Fibroblast of peridontal ligament (primary cell): ENCODE measurements at regions not wholly inside any gene's neighbourhood (a gene's known extent, or its start where the extent isn't known, plus 50 kb on each side); places are given as distances from the start of the nearest gene placed in this dataset.
"Not testable (repeated sequence)": the region's sequence is repeated elsewhere in the genome, so short reads cannot be mapped to it uniquely, and the experiment has no call there.

Experiments used
- DNase-seq: peaks from one replicate; pipeline ENCODE4 v3.0.0-alpha.2; 2010; ENCODE audit errors: extremely low read depth

- DNase-seq, result not testable (repeated sequence)
Measured at GRCh38 chr10:46202405-46202804, 84.4 kb upstream of the ANTXRL start.

DNA sequence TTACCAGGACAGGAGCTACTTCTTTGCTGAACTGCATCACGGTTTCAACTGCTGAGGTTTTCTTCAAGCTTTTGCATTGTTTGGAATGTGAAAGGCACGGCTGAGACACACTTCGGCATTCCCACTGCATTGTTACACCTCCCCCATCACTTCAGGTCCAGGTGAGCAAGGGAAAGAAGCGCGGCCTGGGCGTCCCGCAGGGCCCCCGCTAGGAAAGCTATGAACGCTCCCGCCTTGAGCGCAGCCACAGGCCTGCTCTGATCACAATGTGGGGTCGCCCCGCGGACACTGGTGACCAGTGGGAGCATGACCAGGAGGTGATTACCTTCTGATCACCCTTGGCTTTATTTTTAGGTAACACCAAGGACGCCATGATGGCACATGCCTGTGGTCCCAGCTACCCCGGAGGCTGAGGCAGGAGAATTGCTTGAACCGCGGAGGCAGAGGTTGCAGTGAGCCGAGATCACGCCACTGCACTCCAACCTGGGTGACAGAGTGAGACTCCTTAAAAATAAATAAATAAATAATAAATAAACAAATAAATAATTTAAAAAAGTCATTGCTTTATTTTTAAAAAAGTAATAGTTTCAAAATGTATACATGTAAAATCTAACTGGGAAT, 82.2 kb upstream of the ANTXRL start:
- not testable (repeated sequence) for DNase-seq

GRCh38 chr10:46210427-46210826, 76.4 kb upstream of the ANTXRL start:
- not testable (repeated sequence) for DNase-seq

GRCh38 chr10:46215426-46215825, 71.4 kb upstream of the ANTXRL start:
- no peak for DNase-seq

DNA sequence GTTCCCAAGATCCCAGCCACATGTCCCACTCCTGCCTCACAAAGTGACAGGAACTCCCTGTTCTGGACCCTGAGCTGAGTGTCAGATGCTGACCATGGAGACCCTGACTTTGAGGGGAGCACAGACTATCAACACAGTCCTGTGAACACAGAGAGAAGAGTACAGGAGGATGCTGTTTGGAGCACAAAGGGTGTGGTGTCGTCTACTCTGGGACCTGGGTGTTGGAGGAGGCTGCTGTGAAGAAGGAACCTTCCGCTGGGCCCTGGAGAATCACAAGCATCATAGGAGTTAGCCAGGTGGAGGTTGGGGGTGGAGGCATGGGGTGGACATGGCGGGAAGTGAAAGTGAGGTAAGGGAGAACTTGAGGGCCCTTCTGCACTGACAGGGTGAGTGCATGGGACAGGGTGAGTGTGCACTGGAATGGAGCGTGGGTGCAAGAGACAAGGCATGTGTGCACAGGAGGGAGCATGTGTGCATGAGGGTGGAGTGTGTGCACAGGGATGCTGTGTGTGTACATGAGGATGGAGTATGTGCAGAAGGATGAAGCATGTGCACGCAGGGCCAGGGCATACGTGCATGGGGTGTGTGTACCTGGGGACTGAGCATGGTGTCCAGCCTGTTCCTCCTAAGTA, 70.7 kb upstream of the ANTXRL start:
- no peak for DNase-seq

DNA sequence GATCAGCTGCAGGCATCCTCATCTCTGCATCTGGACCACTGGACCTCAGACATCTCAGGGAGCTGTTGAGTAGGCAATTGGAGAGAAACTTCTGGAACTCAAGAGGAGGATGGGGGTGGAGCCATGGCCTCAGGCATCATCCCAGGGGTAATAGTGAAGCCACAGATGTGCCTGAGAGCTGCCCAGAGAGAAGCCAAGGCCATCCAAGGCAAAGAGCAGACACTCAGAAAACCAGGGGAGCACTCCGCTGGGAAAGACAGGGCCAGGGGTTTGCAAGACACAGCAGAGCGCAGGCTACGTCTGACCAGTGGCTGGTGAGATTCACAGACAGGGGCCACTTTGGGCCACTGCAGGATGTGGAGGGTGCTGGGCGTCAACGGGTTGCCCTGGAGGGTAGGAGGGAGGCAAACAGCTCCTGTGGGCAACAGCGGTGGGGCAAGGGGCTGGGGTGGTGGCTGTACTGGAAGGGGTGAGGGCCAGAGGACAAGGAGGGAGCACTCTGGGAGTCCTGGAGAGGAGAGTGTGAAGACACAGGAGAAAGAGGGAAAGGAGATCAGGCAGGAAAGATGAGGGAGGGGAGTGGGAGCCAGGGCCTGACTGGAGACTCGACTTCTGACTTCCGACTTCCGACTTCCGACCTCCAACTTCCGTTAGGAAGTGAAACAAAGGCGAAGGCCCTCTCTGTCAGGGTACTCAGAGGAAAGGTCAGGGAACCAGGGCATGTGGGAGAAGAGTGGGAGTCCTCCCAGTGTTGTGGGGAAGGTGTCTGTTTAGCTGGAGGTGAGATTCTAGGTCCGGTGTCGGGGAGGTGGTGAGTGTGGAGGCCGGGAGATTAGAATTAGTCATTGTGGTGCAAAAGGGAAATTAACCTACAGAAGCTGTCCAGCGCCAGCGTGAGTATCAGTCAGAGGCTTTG, 69.7 kb upstream of the ANTXRL start:
- DNase-seq, result no peak

DNA sequence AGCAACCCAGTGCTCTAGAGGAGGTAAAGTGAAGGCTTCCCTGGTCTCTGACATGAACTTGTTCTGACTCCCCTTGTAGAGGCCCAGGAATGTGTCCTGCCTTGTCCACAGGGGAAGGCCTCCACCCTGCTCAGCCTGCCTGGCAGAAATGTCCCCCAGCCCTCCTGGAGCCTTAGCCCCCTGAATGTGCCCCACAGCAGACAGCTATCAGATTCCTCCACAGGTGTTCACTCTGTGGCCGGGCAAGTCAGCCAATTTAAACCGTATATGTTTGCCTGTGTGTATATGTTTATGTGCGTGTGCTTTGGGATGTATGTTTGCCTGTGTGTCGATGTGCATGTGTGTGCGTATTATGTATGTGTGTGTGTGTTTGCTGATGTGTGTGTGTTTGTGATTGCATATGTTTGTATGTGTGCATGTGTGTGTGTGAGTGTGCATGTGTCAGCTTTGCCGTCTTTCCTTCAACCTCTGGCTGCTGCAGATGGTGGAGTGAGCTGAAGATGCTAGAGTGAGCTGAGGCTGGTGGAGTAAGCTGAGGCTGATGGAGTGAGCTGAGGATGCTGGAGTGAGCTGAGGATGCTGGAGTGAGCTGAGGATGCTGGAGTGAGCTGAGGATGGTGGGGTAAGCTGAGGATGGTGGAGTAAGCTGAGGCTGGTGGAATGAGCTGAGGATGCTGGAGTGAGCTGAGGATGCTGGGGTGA, 68.9 kb upstream of the ANTXRL start:
- no peak for DNase-seq

DNA sequence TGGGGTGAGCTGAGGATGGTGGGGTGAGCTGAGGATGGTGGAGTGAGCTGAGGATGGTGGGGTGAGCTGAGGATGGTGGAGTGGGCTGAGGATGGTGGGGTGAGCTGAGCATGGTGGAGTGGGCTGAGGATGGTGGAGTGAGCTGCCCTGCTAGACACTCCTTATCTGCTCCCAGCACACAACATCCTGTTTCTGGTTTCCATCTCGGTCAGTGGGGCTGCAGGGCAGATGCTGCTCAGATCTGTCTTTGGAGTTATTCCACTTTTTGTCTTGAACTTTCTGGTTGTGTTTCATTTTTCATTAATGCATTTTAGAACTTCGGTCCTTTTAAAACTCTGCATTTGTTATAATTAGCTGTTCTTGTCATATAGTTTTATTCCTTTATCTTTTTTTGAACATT, 67.9 kb upstream of the ANTXRL start:
- no peak for DNase-seq

DNA sequence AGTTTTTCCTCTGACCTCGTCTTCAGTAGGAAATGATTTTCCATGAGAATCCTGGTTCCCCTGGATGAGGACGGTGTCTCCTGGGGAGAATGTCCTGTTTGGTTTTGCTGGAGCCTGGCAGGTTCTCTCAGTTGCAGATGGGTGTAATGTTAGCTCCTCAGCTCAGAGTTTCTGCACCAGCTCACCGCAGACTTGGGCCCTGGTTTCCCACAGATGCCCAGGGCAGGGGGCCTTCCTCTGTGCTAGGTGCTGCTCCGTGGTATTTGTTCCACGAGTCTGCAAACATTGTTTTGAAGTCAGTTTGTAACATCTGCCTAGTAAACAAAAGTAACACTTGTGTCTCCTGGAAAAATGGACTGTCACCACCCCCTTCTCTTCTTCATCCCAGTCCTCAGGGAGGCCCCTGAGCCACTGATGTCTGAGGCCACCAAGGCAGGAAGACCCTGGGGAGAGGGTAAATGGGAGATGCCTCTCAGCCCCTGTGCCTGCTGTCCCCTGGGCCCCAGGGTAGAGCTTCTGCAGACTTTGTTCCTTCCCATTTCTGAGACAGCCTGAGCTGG, 67.3 kb upstream of the ANTXRL start:
- DNase-seq, result not testable (repeated sequence)

DNA sequence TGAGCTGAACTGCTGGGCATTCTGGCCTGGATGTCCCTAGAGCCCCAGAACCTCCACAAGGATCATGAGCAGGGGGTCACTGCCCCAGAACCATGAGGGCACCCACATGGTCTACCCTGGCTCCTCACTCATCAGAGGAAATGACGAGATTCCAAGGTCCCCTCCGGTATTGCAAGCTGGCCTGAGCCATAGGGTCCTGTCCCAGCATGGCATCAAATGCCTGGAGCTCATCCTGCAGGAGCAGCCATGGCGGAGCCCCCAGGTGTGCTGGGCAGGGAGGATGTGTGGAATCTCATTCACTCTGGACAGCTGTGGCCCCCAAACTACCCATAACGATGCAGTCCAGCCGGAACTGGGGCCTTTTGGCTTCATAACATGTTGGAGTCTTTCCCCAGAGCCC, 66.6 kb upstream of the ANTXRL start:
- no peak for DNase-seq

DNA sequence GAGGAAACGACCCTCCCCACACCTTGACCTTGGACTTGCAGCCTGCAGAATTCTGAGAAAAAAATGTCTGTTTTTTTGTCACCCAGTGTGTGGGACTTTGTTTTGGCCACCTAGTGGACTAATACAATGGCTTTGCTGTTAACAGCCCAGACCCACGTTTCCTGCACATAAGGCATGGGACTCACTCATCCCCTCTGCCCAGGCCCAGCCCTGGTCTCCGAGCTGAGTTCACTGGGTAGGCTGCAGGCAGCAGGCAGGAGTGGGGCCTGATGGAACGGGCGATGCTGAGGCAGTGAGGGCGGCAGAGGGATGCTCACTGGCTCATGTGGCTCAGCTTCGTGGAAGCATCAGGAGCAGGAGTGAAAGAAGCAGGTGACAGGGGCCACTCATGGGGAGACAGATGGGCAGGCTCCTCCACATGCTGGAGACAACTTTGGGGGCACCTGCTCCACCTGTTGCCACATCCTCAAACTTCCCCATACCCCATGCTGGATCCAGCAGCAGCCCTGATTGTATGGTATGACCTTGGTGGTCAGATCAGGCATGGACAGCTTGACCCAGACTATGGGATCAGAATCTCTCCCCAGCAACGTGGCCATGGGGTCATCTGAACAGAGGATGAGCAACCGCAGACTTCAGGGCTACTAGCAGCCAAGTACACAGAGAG, 65.8 kb upstream of the ANTXRL start:
- DNase-seq, result no peak

DNA sequence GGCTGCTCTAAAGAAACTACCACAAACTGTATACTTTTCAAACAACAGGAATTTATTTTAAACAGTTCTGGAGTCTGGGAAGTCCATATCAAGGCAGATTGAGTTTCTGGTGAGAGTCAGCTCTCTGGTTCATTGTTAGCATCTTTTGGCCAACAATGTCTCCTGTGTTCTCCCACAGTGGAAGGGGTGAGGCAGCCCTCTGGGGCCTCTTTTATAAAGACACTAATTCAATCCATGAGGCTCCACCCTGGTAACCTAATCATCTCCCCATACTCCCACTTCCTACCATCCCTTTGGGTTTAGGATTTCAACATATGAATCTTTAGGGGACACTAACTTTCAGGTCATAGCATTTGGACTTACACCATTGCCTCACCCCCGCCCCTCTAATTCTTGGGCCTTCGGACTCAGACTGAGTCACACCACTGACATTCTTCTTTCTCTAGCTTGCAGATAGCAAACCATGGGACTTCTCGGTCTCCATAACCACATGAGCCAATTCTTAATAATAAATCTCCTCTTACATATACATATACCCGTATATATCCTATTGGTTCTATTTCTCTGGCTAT, 64.3 kb upstream of the ANTXRL start:
- DNase-seq, result no peak

DNA sequence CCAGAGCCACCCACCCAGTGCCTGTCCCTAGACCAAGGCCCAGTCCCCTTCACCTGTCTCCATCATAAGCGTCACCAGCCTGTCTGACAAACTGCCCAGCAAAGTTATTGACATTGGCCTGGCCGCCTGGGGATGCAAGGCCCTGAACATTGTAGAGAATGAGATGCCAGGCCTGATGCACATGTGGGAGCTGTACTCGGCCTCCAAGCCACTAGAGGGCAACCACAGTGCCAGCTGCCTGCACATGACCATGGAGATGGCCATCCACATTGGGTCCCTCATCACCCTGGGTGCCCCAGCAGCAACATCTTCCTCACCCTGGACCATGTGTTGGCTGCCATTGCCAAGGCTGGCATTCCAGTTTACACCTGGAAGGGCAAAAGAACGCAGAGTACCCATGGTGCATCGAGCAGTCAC, 63.7 kb upstream of the ANTXRL start:
- DNase-seq, result no peak

DNA sequence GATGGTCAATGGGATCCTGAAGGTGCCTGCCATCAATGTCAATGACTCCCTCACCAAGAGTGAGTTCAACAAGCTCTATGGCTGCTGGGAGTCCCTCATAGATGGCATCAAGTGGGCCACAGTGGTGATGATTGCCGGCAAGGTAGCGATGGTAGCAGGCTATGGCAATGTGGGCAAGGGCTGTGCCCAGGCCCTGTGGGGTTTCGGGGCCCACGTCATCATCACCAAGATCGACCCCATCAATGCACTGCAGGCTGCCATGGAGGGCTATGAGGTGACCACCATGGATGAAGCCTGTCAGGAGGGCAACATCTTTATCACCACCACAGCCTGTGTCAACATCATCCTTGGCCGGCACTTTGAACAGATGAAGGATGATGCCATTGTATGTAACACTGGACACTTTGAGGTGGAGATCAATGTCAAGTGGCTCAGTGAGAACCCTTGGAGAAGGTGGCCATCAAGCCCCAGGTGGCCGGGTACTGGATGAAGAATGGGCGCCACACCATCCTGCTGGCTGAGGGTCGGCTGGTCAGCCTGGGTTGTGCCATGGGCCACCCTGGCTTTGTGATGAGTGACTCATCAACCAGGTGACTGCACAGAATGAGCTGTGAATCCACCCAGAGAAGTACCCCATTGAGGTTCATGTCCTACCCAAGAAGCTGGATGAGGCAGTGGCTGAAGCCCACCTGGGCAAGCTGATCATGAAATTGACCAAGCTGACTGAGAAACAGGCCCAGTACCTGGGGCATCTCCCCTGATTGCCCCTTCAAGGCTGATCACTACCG, 63.0 kb upstream of the ANTXRL start:
- no peak for DNase-seq

GRCh38 chr10:46224414-46224682, 62.4 kb upstream of the ANTXRL start:
- DNase-seq, result no peak

- DNase-seq, result no peak
Measured at GRCh38 chr10:46225597-46225996, 61.2 kb upstream of the ANTXRL start.

DNA sequence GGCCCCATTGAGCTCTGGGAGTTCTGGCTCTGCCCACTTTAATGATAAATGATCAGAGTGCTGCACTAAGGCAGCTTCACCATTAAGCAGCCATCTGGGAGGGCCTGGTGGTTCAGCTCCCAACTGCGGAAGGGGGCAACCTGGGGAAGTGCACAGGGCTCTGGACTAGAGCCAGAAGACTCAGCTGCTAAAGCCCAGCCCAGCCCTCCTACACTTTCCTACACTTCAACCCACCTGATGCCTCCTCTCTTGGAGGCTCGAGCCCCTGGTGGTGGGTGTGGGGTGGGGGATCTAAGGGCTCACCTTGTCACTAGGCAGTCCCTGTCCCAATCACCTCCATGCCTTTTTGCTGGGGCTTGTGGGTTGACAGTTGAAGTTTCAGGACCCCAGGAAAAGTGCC, 60.6 kb upstream of the ANTXRL start:
- no peak for DNase-seq

GRCh38 chr10:46226900-46227558, 59.8 kb upstream of the ANTXRL start:
- DNase-seq, result no peak

DNA sequence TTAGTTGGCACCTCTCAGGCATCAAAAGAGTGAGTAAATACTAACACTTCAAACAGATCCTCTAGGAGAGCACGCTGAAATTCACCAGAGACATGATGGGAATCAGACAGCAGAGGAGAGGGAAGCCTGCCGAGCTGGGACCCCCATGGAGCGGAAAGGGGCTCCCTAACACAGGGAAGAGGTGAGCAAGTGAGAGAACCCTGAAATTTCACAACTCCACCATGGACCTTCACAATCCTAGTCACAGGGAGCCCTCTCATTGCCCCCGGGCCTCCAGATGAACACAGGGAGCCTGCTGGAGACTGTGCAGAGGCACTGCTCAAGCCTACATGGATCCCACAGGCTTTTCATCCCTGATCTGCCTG, 59.2 kb upstream of the ANTXRL start:
- no peak for DNase-seq
